GM23338 (cell line): ENCODE measurements at regions not wholly inside any gene's neighbourhood (a gene's known extent, or its start where the extent isn't known, plus 50 kb on each side); places are given as distances from the start of the nearest gene placed in this dataset.

ENCODE experiments used
- ATAC-seq: fragments of 200-7000 bp; cut with Tn5 transposase; 3 replicates; pipeline ENCODE4 v1.9.1; 2020
- DNase-seq: peaks from one replicate; pipeline ENCODE4 v3.0.0-alpha.2; 2015; ENCODE audit warnings: low spot score
- H2AFZ ChIP-seq: fragments of 200-600 bp; sonication (generic); 2 replicates; pipeline ENCODE4 v1.8.0; 2016; ENCODE audit warnings: antibody characterized with exemption, mild to moderate bottlenecking, moderate library complexity
- H3F3A ChIP-seq: fragments of 200-600 bp; sonication (generic); replicated peaks from 2 replicates; pipeline ENCODE4 v1.8.0; 2017; ENCODE audit warnings: antibody characterized with exemption, mixed run types, low read depth
- H3K27ac ChIP-seq: fragments of 200-600 bp; sonication (generic); 2 replicates; pipeline ENCODE4 v1.6.1; 2016; ENCODE audit warnings: low read depth
- H3K27me3 ChIP-seq: fragments of 200-600 bp; sonication (generic); 2 replicates; pipeline ENCODE4 v1.8.0; 2016; ENCODE audit warnings: mild to moderate bottlenecking, mixed run types, moderate library complexity; ENCODE audit not compliant: insufficient read depth
- H3K36me3 ChIP-seq: fragments of 200-600 bp; sonication (generic); 2 replicates; pipeline ENCODE4 v1.8.0; 2016; ENCODE audit warnings: mild to moderate bottlenecking; ENCODE audit not compliant: insufficient read depth
- H3K4me1 ChIP-seq: fragments of 200-600 bp; sonication (generic); 2 replicates; pipeline ENCODE4 v1.8.0; 2016; ENCODE audit warnings: mild to moderate bottlenecking, moderate library complexity; ENCODE audit not compliant: insufficient read depth
- H3K4me2 ChIP-seq: fragments of 200-600 bp; sonication (generic); 2 replicates; pipeline ENCODE4 v1.7.1; 2017; ENCODE audit warnings: mixed run types
- H3K4me3 ChIP-seq: fragments of 200-600 bp; sonication (generic); 2 replicates; pipeline ENCODE4 v1.6.1; 2016; ENCODE audit warnings: mixed run types
- H3K79me2 ChIP-seq: fragments of 200-600 bp; sonication (generic); replicated peaks from 2 replicates; pipeline ENCODE4 v1.8.0; 2017; ENCODE audit warnings: mild to moderate bottlenecking; ENCODE audit not compliant: insufficient read depth
- H3K9me2 ChIP-seq: fragments of 200-600 bp; sonication (generic); 2 replicates; pipeline ENCODE4 v1.8.0; 2017; ENCODE audit not compliant: insufficient read depth
- H4K20me1 ChIP-seq: fragments of 200-600 bp; sonication (generic); replicated peaks from 2 replicates; pipeline ENCODE4 v1.8.0; 2017; ENCODE audit warnings: mild to moderate bottlenecking; ENCODE audit not compliant: insufficient read depth
- H3K27ac Mint-ChIP-seq: 2 replicates; pipeline ENCODE4 v1.8.0; 2020; ENCODE audit warnings: inconsistent platforms, mild to moderate bottlenecking, moderate library complexity, mixed read lengths
- H3K27me3 Mint-ChIP-seq: 3 replicates; pipeline ENCODE4 v1.8.0; 2022; ENCODE audit warnings: low read depth, mild to moderate bottlenecking, moderate library complexity, mixed read lengths, inconsistent platforms; ENCODE audit not compliant: insufficient read depth, poor library complexity
- H3K36me3 Mint-ChIP-seq: 3 replicates; pipeline ENCODE4 v1.8.0; 2021; ENCODE audit warnings: low read depth, mild to moderate bottlenecking, inconsistent platforms, moderate library complexity, mixed read lengths
- H3K4me1 Mint-ChIP-seq: 3 replicates; pipeline ENCODE4 v1.8.0; 2020; ENCODE audit warnings: mild to moderate bottlenecking, inconsistent platforms, mixed read lengths
- H3K4me3 Mint-ChIP-seq: 3 replicates; pipeline ENCODE4 v1.8.0; 2021; ENCODE audit warnings: moderate library complexity, mild to moderate bottlenecking, inconsistent platforms, mixed read lengths
- H3K9me3 Mint-ChIP-seq: 3 replicates; pipeline ENCODE4 v1.8.0; 2020; ENCODE audit warnings: moderate library complexity, mild to moderate bottlenecking, inconsistent platforms, mixed read lengths
- CREB1 ChIP-seq: fragments of 250-450 bp; sonication (Bioruptor Pico); IDR thresholded peaks from 2 replicates; pipeline ENCODE4 v1.5.0; 2020; ENCODE audit warnings: low read depth, mild to moderate bottlenecking, moderate library complexity
- EZH2 ChIP-seq: fragments of 200-600 bp; sonication (generic); IDR thresholded peaks from one replicate; pipeline ENCODE4 v1.8.0; 2017; ENCODE audit warnings: antibody characterized with exemption, mild to moderate bottlenecking, low read depth; ENCODE audit not compliant: unreplicated experiment
- EZH2phosphoT487 ChIP-seq: fragments of 200-600 bp; sonication (generic); IDR thresholded peaks from one replicate; pipeline ENCODE4 v1.8.1; 2018; ENCODE audit warnings: antibody characterized with exemption; ENCODE audit not compliant: unreplicated experiment
- NANOG ChIP-seq: IDR thresholded peaks from 2 replicates; pipeline ENCODE4 v1.6.1; 2016; ENCODE audit warnings: antibody characterized with exemption, borderline replicate concordance
- POLR2AphosphoS5 ChIP-seq: IDR thresholded peaks from 2 replicates; pipeline ENCODE4 v1.6.1; 2016; ENCODE audit warnings: antibody characterized with exemption, low read depth
- REST ChIP-seq: IDR thresholded peaks from one replicate; pipeline ENCODE4 v1.6.1; 2018; ENCODE audit warnings: antibody characterized with exemption; ENCODE audit not compliant: unreplicated experiment
- STAT1 ChIP-seq: IDR thresholded peaks from one replicate; pipeline ENCODE4 v1.6.1; 2016; ENCODE audit warnings: antibody characterized with exemption; ENCODE audit not compliant: unreplicated experiment
- ZNF462 ChIP-seq: fragments of 250-450 bp; sonication (Bioruptor Pico); IDR thresholded peaks from 2 replicates; pipeline ENCODE4 v1.5.0; 2020; ENCODE audit warnings: mild to moderate bottlenecking, moderate library complexity
- TF ChIP-seq, protein P1 (sequence below): IDR thresholded peaks from 2 replicates; pipeline ENCODE4 v1.6.1; 2016; ENCODE audit warnings: antibody characterized with exemption

- Mint-ChIP-seq H3K9me3 (no peaks in the 10 kb centered on the region; the same call in none of the 3 replicates), H3K4me3 (no peak overlapping the region), H3K27ac (no peak overlapping the region), H3K4me1 (no peaks in the 10 kb centered on the region; the same call in 2 of the 3 replicates), H3K36me3 (no peaks in the 10 kb centered on the region), H3K27me3 (no peaks in the 10 kb centered on the region)
- Histone ChIP-seq H3K27ac (no peak overlapping the region), H3K4me3 (no peak overlapping the region), H3K27me3 (no peaks in the 10 kb centered on the region), H3K4me2 (no peak overlapping the region), H4K20me1 (no peaks in the 10 kb centered on the region), H3K9me2 (no peaks in the 10 kb centered on the region), H3K79me2 (no peaks in the 10 kb centered on the region), H3K36me3 (no peaks in the 10 kb centered on the region), H3K4me1 (no peaks in the 10 kb centered on the region), H2AFZ (no peak overlapping the region), H3F3A (no peaks in the 10 kb centered on the region)
- ATAC-seq (no peak), DNase-seq (no peak)
- TF ChIP-seq ZNF462 (CRISPR knock-in tag) (no peak), STAT1 (no peak), POLR2AphosphoS5 (no peak), CREB1 (no peak), NANOG (no peak), REST (no peak), EZH2phosphoT487 (no peak), EZH2 (no peak)
- TF ChIP-seq, protein P1, sequence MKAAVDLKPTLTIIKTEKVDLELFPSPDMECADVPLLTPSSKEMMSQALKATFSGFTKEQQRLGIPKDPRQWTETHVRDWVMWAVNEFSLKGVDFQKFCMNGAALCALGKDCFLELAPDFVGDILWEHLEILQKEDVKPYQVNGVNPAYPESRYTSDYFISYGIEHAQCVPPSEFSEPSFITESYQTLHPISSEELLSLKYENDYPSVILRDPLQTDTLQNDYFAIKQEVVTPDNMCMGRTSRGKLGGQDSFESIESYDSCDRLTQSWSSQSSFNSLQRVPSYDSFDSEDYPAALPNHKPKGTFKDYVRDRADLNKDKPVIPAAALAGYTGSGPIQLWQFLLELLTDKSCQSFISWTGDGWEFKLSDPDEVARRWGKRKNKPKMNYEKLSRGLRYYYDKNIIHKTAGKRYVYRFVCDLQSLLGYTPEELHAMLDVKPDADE = no peak
These were observed 594.4 kb downstream of the MATN1 start for GRCh38 chr1:30129001-30129408.
